Heart left ventricle (tissue), 13 donors: ENCODE measurements at regions not wholly inside any gene's neighbourhood (a gene's known extent, or its start where the extent isn't known, plus 50 kb on each side); places are given as distances from the start of the nearest gene placed in this dataset.

Source experiments
- POLR2A ChIP-seq, 2 donors: fragments of 450-650 bp; IDR thresholded peaks; one replicate each; pipeline ENCODE4 v1.6.1; 2017; ENCODE audit warnings: antibody characterized with exemption in 2 of 2, mild to moderate bottlenecking in 2 of 2, moderate library complexity in 2 of 2
- TF ChIP-seq, protein P1 (sequence below), 12 donors: fragments of 200-600 bp; sonication (generic) in 4 of 12; IDR thresholded peaks; one replicate each; pipeline versions ENCODE4 v1.5.0 to v1.8.0; 2018 to 2022; ENCODE audit warnings: antibody characterized with exemption in 12 of 12, mild to moderate bottlenecking in 5 of 12
- donor health status: ischemic (EF 13 %, LVEDD 7.1; RV severe dilation, severe dysfunction).
- donor health status: DM: no; HTN: yes; CAD: no.
- donor health status: DM: no; HTN: no; CAD: no.
- donor health status: ischemic (EF 25% LVEDD 6.9; RV normal size, moderate dysfunction).
- donor health status: ischemic (EF 25% LVEDD 5.7; RV mildly dilated, moderate dysfunction).
- donor health status: ischemic (EF 35%, LVEDD 5.7; RV mildly dilated, moderate dysfunction).
- donor health status: nonischemic (EF 11% LVEDD 7.7; RV severe dilation, severe dysfunction).
- donor health status: DM: yes; HTN: yes; CAD: no.
- donor health status: PGD.
- donor health status: ischemic (EF 29% LVEDD 5.4; RV normal size, mild dysfunction).
- donor health status: nonischemic (EF 23%, LVEDD 6.1; RV moderate dilation, normal function).

DNA sequence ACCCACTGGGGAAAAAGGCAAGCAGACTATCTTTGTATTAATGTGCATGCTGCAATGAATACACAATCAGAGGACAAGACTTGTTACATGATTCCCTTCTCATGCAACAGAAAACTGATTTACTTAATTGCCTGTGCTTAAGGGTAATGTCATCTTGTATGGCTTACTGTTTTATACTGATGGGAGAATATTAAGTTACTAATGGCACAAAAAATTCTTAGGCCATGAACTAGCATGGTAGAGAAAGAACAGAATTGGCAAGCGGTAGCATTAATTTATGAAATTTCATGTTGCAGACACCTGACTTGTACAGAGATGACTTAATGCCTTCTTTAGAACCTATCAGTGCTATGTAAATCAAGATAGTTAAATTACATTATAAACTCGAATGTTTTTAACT lies 282.3 kb downstream of the CNTN3 start:
- TF ChIP-seq, protein P1, sequence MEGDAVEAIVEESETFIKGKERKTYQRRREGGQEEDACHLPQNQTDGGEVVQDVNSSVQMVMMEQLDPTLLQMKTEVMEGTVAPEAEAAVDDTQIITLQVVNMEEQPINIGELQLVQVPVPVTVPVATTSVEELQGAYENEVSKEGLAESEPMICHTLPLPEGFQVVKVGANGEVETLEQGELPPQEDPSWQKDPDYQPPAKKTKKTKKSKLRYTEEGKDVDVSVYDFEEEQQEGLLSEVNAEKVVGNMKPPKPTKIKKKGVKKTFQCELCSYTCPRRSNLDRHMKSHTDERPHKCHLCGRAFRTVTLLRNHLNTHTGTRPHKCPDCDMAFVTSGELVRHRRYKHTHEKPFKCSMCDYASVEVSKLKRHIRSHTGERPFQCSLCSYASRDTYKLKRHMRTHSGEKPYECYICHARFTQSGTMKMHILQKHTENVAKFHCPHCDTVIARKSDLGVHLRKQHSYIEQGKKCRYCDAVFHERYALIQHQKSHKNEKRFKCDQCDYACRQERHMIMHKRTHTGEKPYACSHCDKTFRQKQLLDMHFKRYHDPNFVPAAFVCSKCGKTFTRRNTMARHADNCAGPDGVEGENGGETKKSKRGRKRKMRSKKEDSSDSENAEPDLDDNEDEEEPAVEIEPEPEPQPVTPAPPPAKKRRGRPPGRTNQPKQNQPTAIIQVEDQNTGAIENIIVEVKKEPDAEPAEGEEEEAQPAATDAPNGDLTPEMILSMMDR (IDR thresholded peaks at IDR 0.05) = no peak
- TF ChIP-seq POLR2A (IDR thresholded peaks at IDR 0.05) = no peak
